ENCODE measurements at regions not wholly inside any gene's neighbourhood (a gene's known extent, or its start where the extent isn't known, plus 50 kb on each side); places are given as distances from the start of the nearest gene placed in this dataset.
A peak's percentile ranks its signal among the peaks of the same experiment; 100 is the strongest.

DNA sequence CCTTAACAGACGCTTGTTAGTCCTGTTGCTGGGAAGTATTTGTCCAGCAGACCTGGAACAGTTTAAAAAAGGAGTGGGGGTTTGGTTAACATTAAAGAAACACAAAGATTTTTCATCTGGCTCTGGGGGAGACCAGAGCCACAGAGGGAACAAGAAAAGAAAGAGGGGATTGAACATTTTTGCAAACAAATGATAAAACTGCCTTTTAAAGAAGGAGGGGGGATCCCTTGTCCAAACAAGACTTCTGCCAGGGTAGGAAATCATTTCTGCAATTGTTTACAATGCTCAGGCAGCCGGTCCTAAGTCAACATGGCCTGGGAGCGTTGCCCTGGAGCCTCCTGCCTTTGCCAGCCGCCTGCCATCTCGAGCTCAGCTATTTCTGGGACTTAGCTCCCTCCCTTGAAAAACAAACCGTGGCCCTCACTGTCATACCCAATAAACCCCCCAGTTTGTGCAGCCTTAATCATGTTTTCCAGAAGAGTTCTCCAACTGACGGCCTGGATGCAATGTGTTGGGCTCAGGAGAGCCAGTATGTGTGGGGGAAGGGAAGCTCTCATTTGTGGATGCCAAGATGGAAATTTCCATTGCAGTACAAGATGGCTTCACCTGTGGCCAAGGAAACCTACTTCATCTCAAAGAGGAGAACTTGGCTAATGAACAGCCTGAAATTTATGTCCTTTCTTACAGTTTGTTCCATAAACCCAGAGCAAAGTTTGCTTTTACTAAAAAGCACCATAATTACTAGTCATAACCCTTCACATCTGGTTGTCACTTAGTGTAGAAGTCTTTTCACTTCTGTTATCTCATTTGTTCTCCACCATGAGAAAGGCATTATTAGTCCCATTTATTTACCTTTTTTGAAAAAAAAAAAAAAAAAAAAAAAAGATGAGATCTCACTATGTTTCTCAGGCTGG lies 75.9 kb upstream of the RNU6-1 start:
- Histone ChIP-seq H3K4me1 (peaks cover 14% of the 10 kb centered on the region), H3K27ac (peak overlapping the region; percentile 58), H3K36me3 (no peaks in the 10 kb centered on the region), H3K27me3 (no peaks in the 10 kb centered on the region), H3K9me3 (no peaks in the 10 kb centered on the region), H3K4me3 (no peak overlapping the region)
- DNase-seq (ENCODE audit: low spot score in 2 of 2): no peak
- WGBS: 51% methylated on average over 7 of the region's 7 CpGs
- TF ChIP-seq EP300 (IDR thresholded peaks at IDR 0.05) (no peak), POLR2AphosphoS5 (IDR thresholded peaks at IDR 0.05) (no peak), POLR2A (IDR thresholded peaks at IDR 0.05) (no peak)
- TF ChIP-seq, protein P1, sequence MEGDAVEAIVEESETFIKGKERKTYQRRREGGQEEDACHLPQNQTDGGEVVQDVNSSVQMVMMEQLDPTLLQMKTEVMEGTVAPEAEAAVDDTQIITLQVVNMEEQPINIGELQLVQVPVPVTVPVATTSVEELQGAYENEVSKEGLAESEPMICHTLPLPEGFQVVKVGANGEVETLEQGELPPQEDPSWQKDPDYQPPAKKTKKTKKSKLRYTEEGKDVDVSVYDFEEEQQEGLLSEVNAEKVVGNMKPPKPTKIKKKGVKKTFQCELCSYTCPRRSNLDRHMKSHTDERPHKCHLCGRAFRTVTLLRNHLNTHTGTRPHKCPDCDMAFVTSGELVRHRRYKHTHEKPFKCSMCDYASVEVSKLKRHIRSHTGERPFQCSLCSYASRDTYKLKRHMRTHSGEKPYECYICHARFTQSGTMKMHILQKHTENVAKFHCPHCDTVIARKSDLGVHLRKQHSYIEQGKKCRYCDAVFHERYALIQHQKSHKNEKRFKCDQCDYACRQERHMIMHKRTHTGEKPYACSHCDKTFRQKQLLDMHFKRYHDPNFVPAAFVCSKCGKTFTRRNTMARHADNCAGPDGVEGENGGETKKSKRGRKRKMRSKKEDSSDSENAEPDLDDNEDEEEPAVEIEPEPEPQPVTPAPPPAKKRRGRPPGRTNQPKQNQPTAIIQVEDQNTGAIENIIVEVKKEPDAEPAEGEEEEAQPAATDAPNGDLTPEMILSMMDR (IDR thresholded peaks at IDR 0.05): no peak

DNA sequence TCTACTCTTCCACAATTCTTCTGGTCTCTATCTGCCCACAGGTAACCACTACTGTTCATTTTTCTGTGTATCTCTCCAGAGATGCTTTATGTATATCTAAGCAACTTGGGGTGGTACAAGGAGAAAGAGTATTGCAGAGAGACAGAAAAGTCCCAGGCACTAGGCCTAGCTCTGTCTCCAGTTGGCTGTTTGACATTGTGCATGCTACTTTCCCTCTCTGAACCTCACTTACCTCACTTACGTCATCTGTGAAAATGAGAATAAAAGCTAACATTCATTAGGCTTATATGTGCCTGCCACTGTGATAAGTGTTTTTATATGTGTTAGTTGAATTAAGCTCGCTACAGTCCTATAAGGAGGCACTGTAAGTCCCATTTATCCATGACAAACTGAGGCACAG lies 76.7 kb upstream of the RNU6-1 start:
- Histone ChIP-seq H3K4me1 (peaks cover 14% of the 10 kb centered on the region), H3K9me3 (no peaks in the 10 kb centered on the region), H3K4me3 (no peak overlapping the region), H3K27me3 (no peaks in the 10 kb centered on the region), H3K27ac (peak overlapping the region; percentile 58), H3K36me3 (no peaks in the 10 kb centered on the region)
- 46% methylated on average over 2 of the region's 2 CpGs for WGBS
- DNase-seq (ENCODE audit: low spot score in 2 of 2): no peak
- TF ChIP-seq POLR2AphosphoS5 (IDR thresholded peaks at IDR 0.05): no peak
- TF ChIP-seq, protein P1 (IDR thresholded peaks at IDR 0.05): no peak
- TF ChIP-seq POLR2A (IDR thresholded peaks at IDR 0.05): no peak
- TF ChIP-seq EP300 (IDR thresholded peaks at IDR 0.05): no peak

DNA sequence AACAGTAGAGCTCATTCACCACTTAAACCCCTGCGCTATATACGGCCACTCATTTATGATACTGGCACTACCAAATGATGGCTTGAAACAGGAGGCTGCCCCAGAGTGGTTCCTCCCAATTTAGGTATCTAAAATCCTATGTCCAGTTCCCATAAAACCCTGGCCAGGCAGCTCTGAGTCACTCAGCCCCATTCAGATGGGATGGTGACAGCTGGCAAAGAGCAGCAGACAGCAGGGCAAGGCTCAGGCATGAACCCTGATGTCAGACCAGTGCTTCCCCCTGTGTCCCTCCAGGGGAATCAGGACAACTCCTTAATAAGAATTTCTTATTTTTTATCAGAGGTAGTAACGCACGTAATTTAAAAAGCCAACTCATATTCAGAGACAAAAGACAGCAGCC lies 77.2 kb upstream of the RNU6-1 start:
- no peak overlapping the region for H3K4me3 ChIP-seq
- no peaks in the 10 kb centered on the region for H3K36me3 ChIP-seq
- TF ChIP-seq POLR2AphosphoS5 (IDR thresholded peaks at IDR 0.05): no peak
- TF ChIP-seq EP300 (IDR thresholded peaks at IDR 0.05): no peak
- TF ChIP-seq, protein P1 (IDR thresholded peaks at IDR 0.05): no peak
- TF ChIP-seq POLR2A (IDR thresholded peaks at IDR 0.05): no peak
- no peak for DNase-seq (ENCODE audit: low spot score in 2 of 2)
- no peak overlapping the region for H3K27ac ChIP-seq
- H3K27me3 ChIP-seq: no peaks in the 10 kb centered on the region
- H3K9me3 ChIP-seq: no peaks in the 10 kb centered on the region
- H3K4me1 ChIP-seq: peaks cover 14% of the 10 kb centered on the region
- WGBS: 85% methylated on average over 4 of the region's 4 CpGs

DNA sequence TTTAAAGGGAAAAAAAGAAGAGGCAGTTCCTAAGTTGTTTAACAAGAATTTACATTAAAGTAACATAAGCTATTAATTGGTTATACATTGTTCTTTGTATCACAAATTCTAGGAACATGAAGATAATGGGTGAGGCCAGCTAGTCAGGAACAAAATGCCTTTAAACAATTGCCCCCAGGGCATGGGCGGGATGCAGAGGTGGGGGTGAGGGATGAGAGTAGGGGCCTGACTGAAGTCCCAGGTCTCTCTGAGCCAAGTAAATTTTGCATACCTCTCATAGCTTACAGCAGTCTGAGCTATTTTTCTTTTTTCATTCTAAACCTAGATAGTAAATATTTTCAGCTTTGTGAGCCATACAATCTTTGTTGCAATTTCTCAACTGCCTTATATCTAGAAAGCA lies 77.8 kb upstream of the RNU6-1 start:
- Histone ChIP-seq H3K27me3 (no peaks in the 10 kb centered on the region), H3K36me3 (no peaks in the 10 kb centered on the region), H3K4me1 (peaks cover 14% of the 10 kb centered on the region), H3K9me3 (no peaks in the 10 kb centered on the region), H3K27ac (no peak overlapping the region), H3K4me3 (no peak overlapping the region)
- 59% methylated on average over 1 of the region's 1 CpG for WGBS
- no peak for DNase-seq (ENCODE audit: low spot score in 2 of 2)
- TF ChIP-seq POLR2AphosphoS5 (IDR thresholded peaks at IDR 0.05) (no peak), EP300 (IDR thresholded peaks at IDR 0.05) (no peak), POLR2A (IDR thresholded peaks at IDR 0.05) (no peak)
- TF ChIP-seq, protein P1 (IDR thresholded peaks at IDR 0.05): no peak

DNA sequence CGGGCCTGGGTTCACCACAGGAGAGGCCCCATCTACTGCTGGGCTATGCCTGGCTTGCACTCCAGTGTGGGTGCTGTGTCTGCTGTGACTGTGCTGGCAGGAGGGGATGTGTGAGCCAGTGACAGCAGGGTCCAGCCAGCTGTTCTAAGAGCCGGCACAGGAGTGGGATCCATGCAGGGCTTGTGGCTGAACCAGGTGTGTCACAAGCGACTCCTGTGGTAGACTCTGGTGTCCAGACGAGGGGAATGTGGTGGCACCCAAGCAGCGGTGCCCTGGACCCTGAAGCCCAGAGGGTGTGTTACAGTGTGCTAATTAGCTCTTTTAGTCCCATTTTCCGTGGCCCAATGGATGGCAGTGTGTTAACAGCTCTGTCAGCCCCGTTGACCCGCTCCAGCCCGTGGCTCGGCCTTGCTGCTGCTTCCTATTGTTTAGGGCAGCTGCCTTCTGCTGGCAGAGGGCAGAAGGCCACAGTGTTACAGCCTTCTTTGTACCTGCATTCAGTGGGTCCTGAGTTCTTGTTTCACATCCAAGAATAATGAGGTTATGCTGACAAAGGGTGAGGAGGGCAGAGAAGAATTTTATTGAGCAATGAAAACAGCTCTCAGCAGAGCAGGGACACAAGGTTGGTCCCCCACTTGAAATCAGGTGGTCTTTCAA lies 78.5 kb upstream of the RNU6-1 start:
- H3K27ac ChIP-seq: no peak overlapping the region
- no peak overlapping the region for H3K4me3 ChIP-seq
- WGBS: 95% methylated on average over 9 of the region's 10 CpGs
- no peak for TF ChIP-seq POLR2A (IDR thresholded peaks at IDR 0.05)
- no peak for TF ChIP-seq POLR2AphosphoS5 (IDR thresholded peaks at IDR 0.05)
- TF ChIP-seq, protein P1 (IDR thresholded peaks at IDR 0.05): no peak
- no peak for TF ChIP-seq EP300 (IDR thresholded peaks at IDR 0.05)
- peaks cover 14% of the 10 kb centered on the region for H3K4me1 ChIP-seq
- DNase-seq (ENCODE audit: low spot score in 2 of 2): no peak
- no peaks in the 10 kb centered on the region for H3K27me3 ChIP-seq
- H3K9me3 ChIP-seq: no peaks in the 10 kb centered on the region
- H3K36me3 ChIP-seq: no peaks in the 10 kb centered on the region
